OCI-LY7 (cell line): ENCODE measurements at regions not wholly inside any gene's neighbourhood (a gene's known extent, or its start where the extent isn't known, plus 50 kb on each side); places are given as distances from the start of the nearest gene placed in this dataset.

ENCODE experiments used
- BruUV-seq: library from RNA; stranded (reverse); fragments of 400-500 nt; replicated peaks from 2 replicates; lab custom pipeline; 2021; lab: Mats Ljungman, UMichigan
- CTCF ChIA-PET: fragments of 300-600 bp; sonication (Branson Sonifier 250); formaldehyde crosslinking; loops from one replicate; lab custom pipeline; 2022; ENCODE audit warnings: antibody characterized with exemption; ENCODE audit not compliant: unreplicated experiment; lab: Charles Lee
- POLR2A ChIA-PET: fragments of 300-600 bp; sonication (Branson Sonifier 250); formaldehyde crosslinking; loops from one replicate; lab custom pipeline; 2022; ENCODE audit warnings: antibody characterized with exemption; lab: Charles Lee
- DNase-seq: peaks from one replicate; pipeline ENCODE4 v3.0.0-alpha.2; 2015; ENCODE audit warnings: low spot score
- H2AFZ ChIP-seq: fragments of 200-600 bp; sonication (generic), shearing (Covaris generic); 2 replicates; pipeline ENCODE4 v1.6.1; 2014; ENCODE audit warnings: mild to moderate bottlenecking, antibody characterized with exemption, low read length, moderate library complexity
- H3K27ac ChIP-seq: fragments of 200-600 bp; sonication (generic); 2 replicates; pipeline ENCODE4 v1.5.1; 2014; ENCODE audit warnings: mixed run types, low read depth, mild to moderate bottlenecking, moderate library complexity, low read length, inconsistent platforms; ENCODE audit not compliant: poor library complexity, severe bottlenecking
- H3K36me3 ChIP-seq: fragments of 200-600 bp; sonication (generic); 2 replicates; pipeline ENCODE4 v1.6.1; 2014; ENCODE audit warnings: mild to moderate bottlenecking, antibody characterized with exemption, low read length, moderate library complexity, mixed read lengths; ENCODE audit not compliant: insufficient read depth
- H3K4me1 ChIP-seq: fragments of 200-600 bp; sonication (generic); 2 replicates; pipeline ENCODE4 v1.5.1; 2014; ENCODE audit warnings: mild to moderate bottlenecking, low read length; ENCODE audit not compliant: insufficient read depth, poor library complexity, severe bottlenecking
- H3K4me2 ChIP-seq: fragments of 200-600 bp; sonication (generic); 2 replicates; pipeline ENCODE4 v1.6.1; 2014; ENCODE audit warnings: mild to moderate bottlenecking, low read length
- H3K4me3 ChIP-seq: fragments of 200-600 bp; sonication (generic); 2 replicates; pipeline ENCODE4 v1.5.1; 2014; ENCODE audit warnings: mild to moderate bottlenecking, low read depth, low read length; ENCODE audit not compliant: poor library complexity, severe bottlenecking
- H3K79me2 ChIP-seq: fragments of 200-600 bp; sonication (generic); 2 replicates; pipeline ENCODE4 v1.6.1; 2016; ENCODE audit warnings: low read depth, mild to moderate bottlenecking, low read length, moderate library complexity, mixed read lengths; ENCODE audit not compliant: insufficient read depth
- H3K9me2 ChIP-seq: fragments of 200-600 bp; sonication (generic); 2 replicates; pipeline ENCODE4 v1.6.1; 2016; ENCODE audit warnings: mild to moderate bottlenecking, low read length, mixed read lengths; ENCODE audit not compliant: insufficient read depth
- H3K9me3 ChIP-seq: fragments of 200-600 bp; sonication (generic); 2 replicates; pipeline ENCODE4 v1.6.1; 2014; ENCODE audit warnings: mild to moderate bottlenecking, mixed run types, low read length, mixed read lengths
- H4K20me1 ChIP-seq: fragments of 200-600 bp; sonication (generic); 2 replicates; pipeline ENCODE4 v1.6.1; 2014; ENCODE audit warnings: mild to moderate bottlenecking, antibody characterized with exemption, low read length, moderate library complexity, mixed read lengths; ENCODE audit not compliant: insufficient read depth
- CTCF ChIP-seq: fragments of 200-600 bp; sonication (generic); conservative IDR thresholded peaks from 2 replicates; pipeline ENCODE4 v1.5.1; 2014; ENCODE audit warnings: mild to moderate bottlenecking, antibody characterized with exemption, low read length, moderate library complexity, mixed read lengths
- EZH2phosphoT487 ChIP-seq: fragments of 200-600 bp; sonication (generic); IDR thresholded peaks from 2 replicates; pipeline ENCODE4 v1.6.1; 2018; ENCODE audit warnings: low read depth, borderline replicate concordance, mild to moderate bottlenecking, mixed run types, antibody characterized with exemption, low read length, moderate library complexity, mixed read lengths
- intact Hi-C: fragments of 100-400 bp; cut with micrococcal nuclease; formaldehyde crosslinking; loops from one replicate; pipeline ENCODE4 v1.10.0; 2022; ENCODE audit not compliant: unreplicated experiment

GRCh38 chr7:69189406-69189805 is 408.9 kb upstream of the AUTS2 start:
- H3K9me2 ChIP-seq = no peaks in the 10 kb centered on the region

GRCh38 chr7:69190025-69190424 is 408.2 kb upstream of the AUTS2 start:
- Histone ChIP-seq H3K27ac (no peak overlapping the region), H3K79me2 (no peaks in the 10 kb centered on the region), H3K9me2 (no peaks in the 10 kb centered on the region), H3K9me3 (no peaks in the 10 kb centered on the region), H2AFZ (no peak overlapping the region), H3K36me3 (no peaks in the 10 kb centered on the region), H3K4me1 (peaks cover 14% of the 10 kb centered on the region), H3K4me2 (no peak overlapping the region), H3K4me3 (no peak overlapping the region), H4K20me1 (no peaks in the 10 kb centered on the region)
- intact Hi-C loops = no loop called here
- no TSS peak for BruUV-seq
- no peak for DNase-seq
- TF ChIP-seq CTCF = no peak
- TF ChIP-seq EZH2phosphoT487 = no peak
- POLR2A ChIA-PET = interaction anchor here (0.6 to 1.0 kb wide), 4 partner anchors 8 to 299 kb away, joined by 3 to 4 read pairs (median 3); no protein-coding TSS in a partner anchor
- CTCF ChIA-PET = no interaction called here

More at GRCh38 chr7:69189406-69189805, 408.9 kb upstream of the AUTS2 start:
- H3K79me2 ChIP-seq = no peaks in the 10 kb centered on the region
- no peak overlapping the region for H2AFZ ChIP-seq
- ChIA-PET CTCF (no interaction called here), POLR2A (interaction anchor here (0.6 to 1.0 kb wide), 2 partner anchors 9 to 300 kb away, joined by 3 to 4 read pairs; no protein-coding TSS in a partner anchor)
- no peaks in the 10 kb centered on the region for H4K20me1 ChIP-seq
- no peak for TF ChIP-seq CTCF
- no peak for TF ChIP-seq EZH2phosphoT487
- no peaks in the 10 kb centered on the region for H3K9me3 ChIP-seq
- H3K27ac ChIP-seq = no peak overlapping the region
- DNase-seq = no peak
- no peak overlapping the region for H3K4me3 ChIP-seq
- no TSS peak for BruUV-seq
- H3K36me3 ChIP-seq = no peaks in the 10 kb centered on the region
- peaks cover 14% of the 10 kb centered on the region for H3K4me1 ChIP-seq
- no peak overlapping the region for H3K4me2 ChIP-seq
- intact Hi-C loops = no loop called here

GRCh38 chr7:69190763-69191162 is 407.5 kb upstream of the AUTS2 start:
- CTCF ChIA-PET = no interaction called here
- BruUV-seq = no TSS peak
- intact Hi-C loops = no loop called here

More at GRCh38 chr7:69190763-69191162, 407.5 kb upstream of the AUTS2 start:
- DNase-seq = no peak
- Histone ChIP-seq H3K4me2 (no peak overlapping the region), H4K20me1 (no peaks in the 10 kb centered on the region), H3K4me1 (peaks cover 14% of the 10 kb centered on the region), H3K36me3 (no peaks in the 10 kb centered on the region), H2AFZ (no peak overlapping the region), H3K79me2 (no peaks in the 10 kb centered on the region), H3K9me2 (no peaks in the 10 kb centered on the region), H3K4me3 (no peak overlapping the region), H3K27ac (no peak overlapping the region), H3K9me3 (no peaks in the 10 kb centered on the region)
- POLR2A ChIA-PET = interaction anchor here (0.7 to 1.1 kb wide), 3 partner anchors 8 to 18 kb away, joined by 3 to 10 read pairs (median 3); no protein-coding TSS in a partner anchor
- TF ChIP-seq EZH2phosphoT487 (no peak), CTCF (no peak)
